Mesendoderm (in vitro differentiated cells): ENCODE measurements at regions not wholly inside any gene's neighbourhood (a gene's known extent, or its start where the extent isn't known, plus 50 kb on each side); places are given as distances from the start of the nearest gene placed in this dataset.
A peak's percentile ranks its signal among the peaks of the same experiment; 100 is the strongest.

Experiments used
- DNase-seq: peaks from one replicate; pipeline ENCODE4 v3.0.0; 2013
- H2AK5ac ChIP-seq: 2 replicates; pipeline ENCODE4 v1.6.1; 2013; ENCODE audit warnings: low read length, inconsistent platforms
- H2BK120ac ChIP-seq: 2 replicates; pipeline ENCODE4 v1.6.1; 2013; ENCODE audit warnings: low read depth, mild to moderate bottlenecking, low read length, moderate library complexity, mixed read lengths
- H2BK15ac ChIP-seq: replicated peaks from 2 replicates; pipeline ENCODE4 v1.6.1; 2013; ENCODE audit warnings: low read depth, mild to moderate bottlenecking, moderate library complexity
- H2BK5ac ChIP-seq: 2 replicates; pipeline ENCODE4 v1.6.1; 2013; ENCODE audit warnings: low read length, inconsistent platforms
- H3K18ac ChIP-seq: 2 replicates; pipeline ENCODE4 v1.6.1; 2013; ENCODE audit warnings: mild to moderate bottlenecking, low read length, mixed read lengths
- H3K23ac ChIP-seq: one replicate; pipeline ENCODE4 v1.6.1; 2013; ENCODE audit warnings: low read length
- H3K27ac ChIP-seq: 2 replicates; pipeline ENCODE4 v1.5.1; 2013; ENCODE audit warnings: low read depth, mild to moderate bottlenecking, inconsistent platforms, low read length, moderate library complexity
- H3K27me3 ChIP-seq: 2 replicates; pipeline ENCODE4 v1.6.1; 2013; ENCODE audit warnings: low read length, control low read depth, mild to moderate bottlenecking, inconsistent platforms; ENCODE audit not compliant: insufficient read depth, poor library complexity
- H3K36me3 ChIP-seq: 2 replicates; pipeline ENCODE4 v1.6.1; 2013; ENCODE audit warnings: low read length, inconsistent platforms; ENCODE audit not compliant: control insufficient read depth, insufficient read depth
- H3K4ac ChIP-seq: one replicate; pipeline ENCODE4 v1.6.1; 2013; ENCODE audit warnings: low read depth, mild to moderate bottlenecking, low read length, moderate library complexity
- H3K4me1 ChIP-seq: 2 replicates; pipeline ENCODE4 v1.6.1; 2013; ENCODE audit warnings: low read depth, low read length, inconsistent platforms; ENCODE audit not compliant: control insufficient read depth
- H3K4me2 ChIP-seq: 2 replicates; pipeline ENCODE4 v1.6.1; 2013; ENCODE audit warnings: low read length
- H3K4me3 ChIP-seq: 2 replicates; pipeline ENCODE4 v1.5.1; 2013; ENCODE audit warnings: mild to moderate bottlenecking, low read length
- H3K56ac ChIP-seq: one replicate; pipeline ENCODE4 v1.6.1; 2013; ENCODE audit warnings: low read length
- H3K79me1 ChIP-seq: 2 replicates; pipeline ENCODE4 v1.6.1; 2013; ENCODE audit warnings: low read length, inconsistent platforms
- H3K79me2 ChIP-seq: 2 replicates; pipeline ENCODE4 v1.6.1; 2013; ENCODE audit warnings: mild to moderate bottlenecking, low read length; ENCODE audit not compliant: control insufficient read depth, insufficient read depth
- H3K9ac ChIP-seq: 2 replicates; pipeline ENCODE4 v1.6.1; 2013; ENCODE audit warnings: low read length, inconsistent platforms
- H4K5ac ChIP-seq: one replicate; pipeline ENCODE4 v1.6.1; 2013; ENCODE audit warnings: low read length
- H4K8ac ChIP-seq: one replicate; pipeline ENCODE4 v1.6.1; 2013; ENCODE audit warnings: low read depth, mild to moderate bottlenecking, control low read depth, low read length, moderate library complexity
- WGBS: extraction: QIAGEN DNeasy Blood & Tissue Kit; methylation state at CpG from one replicate; pipeline ENCODE4 v1.1.7; 2013; ENCODE audit warnings: low lambda C conversion rate, missing lambda C conversion rate; ENCODE audit not compliant: insufficient coverage; ENCODE audit errors: extremely low coverage; 5-methylcytosine and 5-hydroxymethylcytosine counted together

- H2BK5ac ChIP-seq, result no peak overlapping the region
- H4K8ac ChIP-seq, result no peak overlapping the region
- no peaks in the 10 kb centered on the region for H3K36me3 ChIP-seq
- no peak overlapping the region for H3K18ac ChIP-seq
- H3K27ac ChIP-seq, result peak overlapping the region; percentile 58
- H3K23ac ChIP-seq, result no peak overlapping the region
- no CpG with 5 or more reads among the region's 10 CpGs for WGBS
- peak overlapping the region; percentile 35 for H3K56ac ChIP-seq
- H3K9ac ChIP-seq, result no peak overlapping the region
- H4K5ac ChIP-seq, result no peak overlapping the region
- H3K27me3 ChIP-seq, result no peaks in the 10 kb centered on the region
- no peak overlapping the region for H3K4me2 ChIP-seq
- peak; percentile 76 for DNase-seq
- no peak overlapping the region for H2AK5ac ChIP-seq
- no peak overlapping the region for H3K4ac ChIP-seq
- peaks cover 4% of the 10 kb centered on the region for H3K4me1 ChIP-seq
- no peak overlapping the region for H3K4me3 ChIP-seq
- H3K79me2 ChIP-seq, result no peaks in the 10 kb centered on the region
- no peak overlapping the region for H2BK120ac ChIP-seq
- no peaks in the 10 kb centered on the region for H3K79me1 ChIP-seq
- H2BK15ac ChIP-seq, result no peak overlapping the region
These were observed 478.3 kb upstream of the ISX start for GRCh38 chr22:34587357-34588356.

GRCh38 chr22:34588871-34589545, 476.9 kb upstream of the ISX start:
- no peak overlapping the region for H4K5ac ChIP-seq
- no peak overlapping the region for H3K18ac ChIP-seq
- no peak overlapping the region for H4K8ac ChIP-seq
- WGBS, result no CpG with 5 or more reads among the region's 26 CpGs
- peak overlapping the region; percentile 3 for H2BK5ac ChIP-seq
- no peak overlapping the region for H2AK5ac ChIP-seq
- no peak overlapping the region for H2BK15ac ChIP-seq
- H3K9ac ChIP-seq, result no peak overlapping the region
- no peak overlapping the region for H3K4me2 ChIP-seq
- H3K79me2 ChIP-seq, result no peaks in the 10 kb centered on the region
- H3K36me3 ChIP-seq, result no peaks in the 10 kb centered on the region
- no peak overlapping the region for H3K23ac ChIP-seq
- no peaks in the 10 kb centered on the region for H3K79me1 ChIP-seq
- H3K56ac ChIP-seq, result peak overlapping the region; percentile 30
- no peak overlapping the region for H3K4me3 ChIP-seq
- no peak overlapping the region for H3K4ac ChIP-seq
- no peak for DNase-seq
- no peak overlapping the region for H2BK120ac ChIP-seq
- H3K4me1 ChIP-seq, result peaks cover 4% of the 10 kb centered on the region
- H3K27ac ChIP-seq, result no peak overlapping the region
- no peaks in the 10 kb centered on the region for H3K27me3 ChIP-seq

- Histone ChIP-seq H3K36me3 (no peaks in the 10 kb centered on the region), H3K4ac (no peak overlapping the region), H2BK120ac (no peak overlapping the region), H2BK5ac (no peak overlapping the region), H3K79me1 (no peaks in the 10 kb centered on the region), H3K18ac (no peak overlapping the region), H4K5ac (no peak overlapping the region), H3K56ac (no peak overlapping the region), H3K4me1 (peaks cover 1% of the 10 kb centered on the region), H4K8ac (no peak overlapping the region), H3K4me2 (no peak overlapping the region), H2AK5ac (no peak overlapping the region), H3K79me2 (no peaks in the 10 kb centered on the region), H3K27ac (no peak overlapping the region), H3K4me3 (no peak overlapping the region), H2BK15ac (no peak overlapping the region), H3K23ac (no peak overlapping the region), H3K9ac (no peak overlapping the region), H3K27me3 (no peaks in the 10 kb centered on the region)
- WGBS, result no CpG with 5 or more reads among the region's 3 CpGs
- no peak for DNase-seq
These were observed 473.7 kb upstream of the ISX start for GRCh38 chr22:34592123-34592740.

GRCh38 chr22:34599567-34599966, 466.4 kb upstream of the ISX start:
- Histone ChIP-seq H3K79me2 (no peaks in the 10 kb centered on the region), H4K8ac (no peak overlapping the region), H2BK15ac (no peak overlapping the region), H3K4me3 (no peak overlapping the region), H3K18ac (no peak overlapping the region), H3K27me3 (no peaks in the 10 kb centered on the region), H2BK120ac (no peak overlapping the region), H3K36me3 (no peaks in the 10 kb centered on the region), H3K27ac (no peak overlapping the region), H3K4ac (no peak overlapping the region), H3K9ac (no peak overlapping the region), H2BK5ac (no peak overlapping the region), H3K4me2 (no peak overlapping the region), H3K79me1 (no peaks in the 10 kb centered on the region), H3K56ac (no peak overlapping the region), H4K5ac (no peak overlapping the region), H3K4me1 (no peaks in the 10 kb centered on the region), H3K23ac (no peak overlapping the region), H2AK5ac (no peak overlapping the region)
- DNase-seq, result no peak
- no CpG with 5 or more reads among the region's 1 CpG for WGBS

- Histone ChIP-seq H3K18ac (no peak overlapping the region), H3K27me3 (no peaks in the 10 kb centered on the region), H3K23ac (no peak overlapping the region), H2AK5ac (no peak overlapping the region), H2BK15ac (no peak overlapping the region), H3K27ac (no peak overlapping the region), H2BK120ac (no peak overlapping the region), H3K4me1 (peaks cover 2% of the 10 kb centered on the region), H4K8ac (no peak overlapping the region), H2BK5ac (no peak overlapping the region), H3K4me3 (no peak overlapping the region), H3K36me3 (no peaks in the 10 kb centered on the region), H3K4ac (no peak overlapping the region), H3K9ac (no peak overlapping the region), H3K79me1 (no peaks in the 10 kb centered on the region), H3K56ac (no peak overlapping the region), H3K79me2 (no peaks in the 10 kb centered on the region), H4K5ac (no peak overlapping the region), H3K4me2 (no peak overlapping the region)
- WGBS, result no CpG with 5 or more reads among the region's 3 CpGs
- peak; percentile 79 for DNase-seq
These were observed 461.6 kb upstream of the ISX start for GRCh38 chr22:34604312-34604711.
